GM13976 (cell line): ENCODE measurements at regions not wholly inside any gene's neighbourhood (a gene's known extent, or its start where the extent isn't known, plus 50 kb on each side); places are given as distances from the start of the nearest gene placed in this dataset.

ENCODE experiments used
- DNase-seq: peaks from one replicate; pipeline ENCODE4 v3.0.0; 2012; ENCODE audit warnings: low spot score
- in situ Hi-C: fragments of 300-500 bp; cut with MboI; formaldehyde crosslinking; loops from one replicate; pipeline ENCODE4 v1.12.0; 2022; ENCODE audit warnings: low sequenced_read_pairs, mixed read lengths, inconsistent platforms; ENCODE audit not compliant: unreplicated experiment
- TF ChIP-seq, protein P1 (sequence below): IDR thresholded peaks from 2 replicates; pipeline ENCODE4 v1.5.1; 2012; ENCODE audit warnings: borderline replicate concordance, mild to moderate bottlenecking; ENCODE audit not compliant: insufficient read depth; ENCODE audit errors: extremely low read depth, missing control alignments, control extremely low read depth

GRCh38 chr7:12802070-12802469 lies 114.6 kb downstream of the ARL4A start:
- TF ChIP-seq, protein P1, sequence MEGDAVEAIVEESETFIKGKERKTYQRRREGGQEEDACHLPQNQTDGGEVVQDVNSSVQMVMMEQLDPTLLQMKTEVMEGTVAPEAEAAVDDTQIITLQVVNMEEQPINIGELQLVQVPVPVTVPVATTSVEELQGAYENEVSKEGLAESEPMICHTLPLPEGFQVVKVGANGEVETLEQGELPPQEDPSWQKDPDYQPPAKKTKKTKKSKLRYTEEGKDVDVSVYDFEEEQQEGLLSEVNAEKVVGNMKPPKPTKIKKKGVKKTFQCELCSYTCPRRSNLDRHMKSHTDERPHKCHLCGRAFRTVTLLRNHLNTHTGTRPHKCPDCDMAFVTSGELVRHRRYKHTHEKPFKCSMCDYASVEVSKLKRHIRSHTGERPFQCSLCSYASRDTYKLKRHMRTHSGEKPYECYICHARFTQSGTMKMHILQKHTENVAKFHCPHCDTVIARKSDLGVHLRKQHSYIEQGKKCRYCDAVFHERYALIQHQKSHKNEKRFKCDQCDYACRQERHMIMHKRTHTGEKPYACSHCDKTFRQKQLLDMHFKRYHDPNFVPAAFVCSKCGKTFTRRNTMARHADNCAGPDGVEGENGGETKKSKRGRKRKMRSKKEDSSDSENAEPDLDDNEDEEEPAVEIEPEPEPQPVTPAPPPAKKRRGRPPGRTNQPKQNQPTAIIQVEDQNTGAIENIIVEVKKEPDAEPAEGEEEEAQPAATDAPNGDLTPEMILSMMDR, result no peak
- DNase-seq, result no peak
- in situ Hi-C loops, result no loop called here

GRCh38 chr7:12803542-12803941 lies 116.1 kb downstream of the ARL4A start:
- in situ Hi-C loops, result no loop called here

DNA sequence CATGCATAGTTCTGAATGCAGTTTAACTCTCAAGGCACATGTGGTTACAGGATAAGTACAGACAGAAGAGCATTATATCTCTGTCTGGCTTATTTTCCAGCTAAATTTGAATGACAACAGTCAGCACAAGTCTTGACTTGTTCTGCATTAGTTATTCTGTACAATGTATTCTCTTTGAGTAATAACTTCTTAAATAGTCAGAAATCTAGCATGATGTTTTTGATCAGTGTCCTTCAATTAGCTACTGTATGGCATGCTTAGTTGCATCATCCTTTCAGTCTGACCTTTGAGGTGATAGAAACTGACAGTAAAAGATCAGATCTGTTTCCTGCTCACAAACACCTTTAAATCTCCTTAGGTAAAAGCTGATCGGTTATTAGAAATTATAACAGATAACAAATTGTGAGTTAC lies 118.1 kb downstream of the ARL4A start:
- TF ChIP-seq, protein P1, result no peak
- in situ Hi-C loops, result no loop called here
- no peak for DNase-seq

More at GRCh38 chr7:12803542-12803941, 116.1 kb downstream of the ARL4A start:
- no peak for DNase-seq
- TF ChIP-seq, protein P1, result no peak

DNA sequence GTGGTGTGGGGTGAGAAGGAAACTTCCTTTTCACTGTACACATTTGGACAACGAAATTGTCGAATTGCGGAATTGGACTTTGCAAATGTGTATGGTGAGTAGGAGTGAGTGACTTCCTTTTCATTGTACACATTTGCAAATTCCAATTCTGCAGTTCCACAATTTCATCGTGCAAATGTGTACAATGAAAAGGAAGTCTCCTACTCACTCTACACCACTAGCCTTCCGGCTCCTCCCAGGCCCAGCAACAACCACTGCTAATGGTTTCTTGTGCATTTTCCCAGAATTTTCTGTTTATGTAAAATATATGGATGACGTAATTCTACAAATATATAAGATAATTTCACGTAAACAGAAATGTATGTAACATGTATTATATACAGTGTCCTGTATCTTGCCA lies 118.5 kb downstream of the ARL4A start:
- in situ Hi-C loops, result no loop called here
- TF ChIP-seq, protein P1, result no peak
- DNase-seq, result no peak

DNA sequence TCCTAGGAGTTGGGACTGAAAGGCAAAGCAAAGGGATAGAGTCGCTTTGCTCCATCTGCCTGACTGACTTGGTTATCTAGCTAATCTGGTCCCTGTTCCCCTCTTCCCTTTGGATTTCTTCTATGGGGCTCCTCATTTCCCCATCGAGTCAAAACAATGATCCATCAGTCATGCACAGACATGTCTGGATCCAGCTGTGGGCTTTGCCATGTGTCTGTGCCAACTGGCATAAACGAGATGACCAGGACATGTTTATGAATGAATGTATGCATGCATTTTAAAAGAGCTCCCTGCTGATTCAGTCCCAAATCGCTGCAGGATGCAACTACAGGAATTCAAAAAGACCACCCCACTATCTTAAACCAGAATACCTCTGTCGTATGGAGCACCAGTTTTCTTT lies 122.0 kb downstream of the ARL4A start:
- in situ Hi-C loops, result no loop called here
- no peak for DNase-seq
- TF ChIP-seq, protein P1, result no peak

- in situ Hi-C loops, result no loop called here
- no peak for DNase-seq
Observed at GRCh38 chr7:12812111-12812510, 124.7 kb downstream of the ARL4A start.

More at GRCh38 chr7:12812111-12812510, 124.7 kb downstream of the ARL4A start:
- TF ChIP-seq, protein P1, result no peak
